ENCODE measurements at regions not wholly inside any gene's neighbourhood (a gene's known extent, or its start where the extent isn't known, plus 50 kb on each side); places are given as distances from the start of the nearest gene placed in this dataset.
"Not testable (repeated sequence)": the region's sequence is repeated elsewhere in the genome, so short reads cannot be mapped to it uniquely, and the experiment has no call there.

DNA sequence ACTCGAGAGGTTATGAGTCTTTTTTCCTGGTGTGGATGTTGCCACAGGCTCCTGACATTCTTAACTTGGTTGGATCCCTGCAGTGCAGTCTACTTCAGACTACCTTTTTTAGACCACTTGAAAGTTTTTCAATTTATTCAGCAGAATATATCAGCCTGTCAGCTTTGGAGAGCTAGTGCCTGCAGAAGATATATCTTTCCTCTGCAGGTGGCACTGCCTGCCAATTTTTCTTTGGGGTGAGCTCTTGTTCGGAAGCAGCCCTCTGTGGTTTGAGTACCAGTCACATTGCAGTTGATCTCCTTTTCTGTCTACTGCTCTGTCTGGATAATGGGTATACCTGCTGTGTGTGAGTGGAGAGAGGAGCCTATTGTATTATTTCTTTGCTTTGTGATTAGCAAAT, 730.4 kb downstream of the PRIM2 start:
- H3K36me3 ChIP-seq (replicated peaks); H3K4me3 ChIP-seq; H3K9me3 ChIP-seq; DNase-seq (ENCODE audit: low spot score in 2 of 2); H3K27me3 ChIP-seq (ENCODE audit: low read depth); in situ Hi-C loops (cut with MboI; ENCODE audit: low sequenced_read_pairs); H3K4me1 ChIP-seq: not testable (repeated sequence)

DNA sequence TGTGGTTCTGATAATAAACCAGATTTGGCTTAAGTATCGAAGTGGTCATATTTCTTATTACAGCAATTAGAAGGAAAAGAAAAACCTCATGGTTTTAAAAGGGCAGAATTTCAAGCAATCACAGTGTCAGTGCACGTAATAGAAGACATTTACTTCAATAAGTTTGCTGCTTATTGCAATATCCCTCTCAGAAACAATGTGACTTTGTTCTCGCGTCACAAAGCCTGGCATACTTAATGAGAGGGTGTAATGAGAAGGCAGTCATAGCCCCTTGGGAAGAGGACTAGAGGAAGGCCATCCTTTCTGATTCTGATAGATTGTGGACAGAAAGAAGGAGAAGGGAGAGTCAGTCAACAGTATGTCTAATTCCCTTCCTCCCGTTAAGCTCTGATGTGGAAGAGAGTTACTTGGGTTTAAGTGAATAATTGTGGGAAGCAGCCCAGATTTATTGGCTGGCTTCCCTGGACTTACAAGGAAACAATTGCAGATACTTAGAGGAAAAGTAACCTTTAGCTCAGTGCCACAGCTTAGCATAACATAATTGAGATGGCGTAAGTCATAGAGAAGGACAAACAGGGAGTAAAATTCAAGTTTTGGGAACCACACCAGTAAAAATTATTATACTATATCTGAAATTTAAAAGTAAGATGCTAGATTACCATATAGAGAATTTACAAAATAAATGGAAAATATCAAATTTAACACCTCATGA, 738.2 kb downstream of the PRIM2 start:
- H3K4me1 ChIP-seq; H3K4me3 ChIP-seq; DNase-seq (ENCODE audit: low spot score in 2 of 2); in situ Hi-C loops (cut with MboI; ENCODE audit: low sequenced_read_pairs); H3K9me3 ChIP-seq; H3K27me3 ChIP-seq (ENCODE audit: low read depth); H3K36me3 ChIP-seq (replicated peaks): not testable (repeated sequence)

DNA sequence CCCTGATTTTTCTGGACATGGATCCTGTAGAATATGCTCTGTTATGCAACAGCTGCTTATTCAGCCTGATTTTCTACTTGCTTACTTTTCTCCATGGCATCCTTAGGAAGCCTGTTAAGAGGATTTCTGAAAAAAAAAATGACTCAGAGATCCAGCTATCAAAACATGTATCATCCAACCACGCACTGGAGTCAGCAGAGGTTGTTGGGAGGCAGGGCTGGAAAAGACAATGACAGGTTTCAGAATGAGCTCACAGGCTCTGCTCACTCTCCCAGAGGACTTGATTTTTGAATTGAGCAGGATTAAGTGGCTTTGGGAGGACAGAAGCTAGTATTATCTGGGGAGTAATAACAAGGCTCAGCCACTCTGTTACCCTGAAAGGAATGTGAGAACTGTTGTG, 742.3 kb downstream of the PRIM2 start:
- H3K36me3 ChIP-seq (replicated peaks); in situ Hi-C loops (cut with MboI; ENCODE audit: low sequenced_read_pairs); H3K9me3 ChIP-seq; H3K4me1 ChIP-seq; DNase-seq (ENCODE audit: low spot score in 2 of 2); H3K4me3 ChIP-seq; H3K27me3 ChIP-seq (ENCODE audit: low read depth): not testable (repeated sequence)

DNA sequence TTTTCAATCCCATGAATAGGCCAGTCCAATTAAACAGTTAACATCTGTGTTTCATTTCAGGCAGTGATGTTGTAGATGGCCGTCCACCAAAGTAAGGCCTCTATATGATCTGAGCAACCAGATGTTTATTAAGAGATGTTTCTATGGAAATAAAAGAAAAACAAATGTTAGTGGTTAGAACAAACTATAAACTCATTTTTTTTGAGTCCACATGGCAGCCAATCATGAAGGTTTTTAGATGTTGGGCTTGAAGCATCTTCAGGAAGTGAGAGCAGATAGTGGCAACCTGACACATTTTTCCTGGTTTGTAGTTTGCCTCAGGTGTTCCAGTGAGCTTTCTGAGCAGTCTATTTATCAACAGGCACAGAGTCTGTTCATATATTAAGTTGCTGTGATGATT, 746.1 kb downstream of the PRIM2 start:
- H3K9me3 ChIP-seq; H3K36me3 ChIP-seq (replicated peaks); in situ Hi-C loops (cut with MboI; ENCODE audit: low sequenced_read_pairs); DNase-seq (ENCODE audit: low spot score in 2 of 2); H3K4me3 ChIP-seq; H3K27me3 ChIP-seq (ENCODE audit: low read depth); H3K4me1 ChIP-seq: not testable (repeated sequence)

DNA sequence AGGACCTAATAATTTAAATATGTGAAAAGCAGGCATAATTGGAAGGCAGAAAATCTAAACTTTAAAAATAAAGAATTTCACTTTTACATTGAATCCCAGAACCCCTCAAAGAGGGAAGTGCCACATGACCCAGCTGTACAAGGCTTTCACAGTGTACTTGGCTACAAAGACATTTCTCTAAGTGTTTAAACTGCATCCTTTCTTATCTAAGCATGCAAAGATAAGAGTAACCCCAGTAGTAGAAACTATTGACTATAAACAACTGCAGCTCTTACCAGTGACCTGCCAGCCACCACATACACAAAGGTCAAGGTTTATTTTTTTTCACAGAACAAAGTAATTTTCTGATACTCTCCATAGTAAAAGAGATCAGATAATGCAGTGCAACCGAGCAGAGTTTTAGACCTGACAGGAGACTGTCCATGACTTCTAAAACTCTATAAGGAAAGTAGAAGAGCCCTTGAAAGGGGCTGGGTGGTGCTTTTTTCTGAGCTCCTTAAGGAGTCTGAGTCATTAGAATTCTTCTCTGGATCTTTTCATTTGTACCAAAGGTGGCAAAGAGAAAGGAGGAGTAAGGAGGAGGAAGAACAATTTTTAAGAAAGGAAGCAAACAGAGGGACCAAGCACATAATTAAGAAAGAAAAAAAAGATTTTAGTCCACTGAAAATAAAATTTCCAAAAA, 750.6 kb downstream of the PRIM2 start:
- H3K4me1 ChIP-seq; H3K9me3 ChIP-seq; H3K4me3 ChIP-seq; in situ Hi-C loops (cut with MboI; ENCODE audit: low sequenced_read_pairs); DNase-seq (ENCODE audit: low spot score in 2 of 2); H3K27me3 ChIP-seq (ENCODE audit: low read depth); H3K36me3 ChIP-seq (replicated peaks): not testable (repeated sequence)

DNA sequence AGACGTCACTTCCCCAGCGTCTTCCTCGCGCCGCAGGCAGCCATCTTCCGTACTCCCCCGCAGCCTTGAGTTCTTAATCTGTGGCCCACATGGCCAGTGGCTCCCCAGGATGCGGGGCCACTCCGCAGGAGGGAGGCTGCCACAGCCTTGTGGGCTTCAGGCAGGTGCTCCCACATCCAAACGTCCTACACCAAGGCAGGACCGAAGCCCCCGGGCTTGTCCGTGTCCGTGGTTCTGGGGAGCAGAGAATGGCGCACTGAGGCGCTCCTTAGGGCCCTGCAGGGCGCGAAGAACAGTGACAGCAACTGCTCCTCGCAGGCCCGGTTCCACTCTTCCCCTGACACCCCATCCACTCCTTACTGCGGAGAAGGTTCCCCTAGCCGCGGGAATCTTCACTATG, 755.8 kb downstream of the PRIM2 start:
- Histone ChIP-seq H3K27me3 (ENCODE audit: low read depth) (no peaks in the 10 kb centered on the region), H3K4me1 (no peaks in the 10 kb centered on the region), H3K36me3 (replicated peaks) (no peaks in the 10 kb centered on the region), H3K9me3 (no peaks in the 10 kb centered on the region), H3K4me3 (no peak overlapping the region)
- DNase-seq (ENCODE audit: low spot score in 2 of 2): no peak
- in situ Hi-C loops (cut with MboI; ENCODE audit: low sequenced_read_pairs): no loop called here

DNA sequence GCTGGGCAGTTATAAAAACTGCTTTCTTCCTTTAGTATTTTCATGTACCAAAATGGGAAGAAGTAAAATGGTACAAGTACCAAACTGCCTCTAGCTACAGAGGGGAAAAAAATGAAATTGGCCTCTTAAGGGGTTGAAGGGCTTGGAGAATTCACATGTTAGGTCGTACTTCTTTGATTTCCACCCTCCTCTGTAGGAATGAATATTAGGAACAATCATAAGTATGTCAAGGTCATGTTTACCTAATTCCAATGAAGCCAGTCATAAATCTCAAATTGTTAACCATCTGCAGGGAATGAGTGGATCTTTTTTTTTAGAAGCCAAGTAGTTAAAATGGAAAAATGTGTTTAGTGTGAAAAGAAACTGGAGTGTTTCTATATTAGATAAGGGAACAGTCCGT, 772.6 kb downstream of the PRIM2 start:
- H3K27me3 ChIP-seq (ENCODE audit: low read depth); H3K4me3 ChIP-seq; DNase-seq (ENCODE audit: low spot score in 2 of 2); in situ Hi-C loops (cut with MboI; ENCODE audit: low sequenced_read_pairs); H3K4me1 ChIP-seq; H3K9me3 ChIP-seq; H3K36me3 ChIP-seq (replicated peaks): not testable (repeated sequence)

DNA sequence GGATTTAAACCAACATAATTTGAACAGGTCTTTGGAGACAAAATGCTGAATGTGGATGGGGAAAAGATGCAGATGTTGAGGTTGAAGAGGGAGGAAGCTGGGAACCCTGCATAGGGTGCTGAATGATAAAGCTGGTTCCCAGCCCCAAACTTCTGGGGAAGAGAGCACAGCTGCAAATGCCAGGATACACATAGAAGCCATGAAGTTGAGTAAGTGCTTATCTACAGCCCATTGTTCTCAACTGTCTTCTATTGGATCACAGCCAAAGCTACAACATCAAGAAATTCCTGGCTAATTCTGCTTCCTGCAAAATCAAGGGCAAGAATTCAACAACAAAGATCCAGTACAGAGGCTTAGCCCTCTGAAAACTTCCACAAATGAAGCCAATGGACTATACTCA, 779.8 kb downstream of the PRIM2 start:
- H3K36me3 ChIP-seq (replicated peaks); in situ Hi-C loops (cut with MboI; ENCODE audit: low sequenced_read_pairs); H3K27me3 ChIP-seq (ENCODE audit: low read depth); H3K4me3 ChIP-seq; H3K4me1 ChIP-seq; H3K9me3 ChIP-seq; DNase-seq (ENCODE audit: low spot score in 2 of 2): not testable (repeated sequence)

DNA sequence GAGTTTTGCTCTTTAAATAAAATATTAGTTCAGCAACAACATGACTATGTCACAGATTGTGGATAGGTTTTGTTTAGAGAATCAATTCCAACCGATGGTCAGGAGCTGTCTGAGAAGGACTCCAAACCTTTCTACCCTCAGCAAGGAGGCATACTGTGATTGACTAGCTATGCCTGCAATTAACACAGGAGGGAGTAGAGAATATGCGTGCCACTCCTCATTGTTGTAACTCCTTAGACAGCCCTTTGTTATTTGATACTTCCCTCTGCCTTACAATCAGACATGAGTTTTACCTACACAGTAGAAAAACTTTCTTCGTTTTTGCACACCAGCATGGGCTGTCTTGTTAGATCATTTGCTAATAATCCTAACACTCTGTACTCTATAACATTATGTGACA, 796.5 kb downstream of the PRIM2 start:
- H3K4me3 ChIP-seq: no peak overlapping the region
- no peaks in the 10 kb centered on the region for H3K4me1 ChIP-seq
- no peak for DNase-seq (ENCODE audit: low spot score in 2 of 2)
- no peaks in the 10 kb centered on the region for H3K9me3 ChIP-seq
- in situ Hi-C loops (cut with MboI; ENCODE audit: low sequenced_read_pairs): no loop called here
- H3K36me3 ChIP-seq (replicated peaks): no peaks in the 10 kb centered on the region
- H3K27me3 ChIP-seq (ENCODE audit: low read depth): no peaks in the 10 kb centered on the region

DNA sequence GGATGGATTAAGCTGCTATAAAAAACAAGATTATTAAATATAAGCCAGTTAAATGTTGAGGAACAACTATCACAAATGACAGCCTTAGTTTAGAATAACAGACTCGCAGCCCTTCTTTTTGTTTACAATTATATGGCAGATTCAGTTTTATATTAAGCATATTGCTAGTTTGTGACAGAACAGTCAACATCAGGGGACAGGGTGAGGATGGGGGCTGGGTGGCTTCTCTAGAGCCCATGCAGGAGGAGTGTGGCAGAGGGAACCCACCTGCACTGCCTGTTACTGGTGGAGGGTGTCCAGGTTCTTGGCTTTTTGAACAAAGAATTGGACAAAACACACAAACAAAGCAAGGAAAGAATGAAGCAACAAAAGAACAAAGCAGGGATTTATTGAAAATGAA, 799.7 kb downstream of the PRIM2 start:
- H3K9me3 ChIP-seq; H3K4me3 ChIP-seq; H3K4me1 ChIP-seq; H3K27me3 ChIP-seq (ENCODE audit: low read depth); H3K36me3 ChIP-seq (replicated peaks); in situ Hi-C loops (cut with MboI; ENCODE audit: low sequenced_read_pairs); DNase-seq (ENCODE audit: low spot score in 2 of 2): not testable (repeated sequence)

DNA sequence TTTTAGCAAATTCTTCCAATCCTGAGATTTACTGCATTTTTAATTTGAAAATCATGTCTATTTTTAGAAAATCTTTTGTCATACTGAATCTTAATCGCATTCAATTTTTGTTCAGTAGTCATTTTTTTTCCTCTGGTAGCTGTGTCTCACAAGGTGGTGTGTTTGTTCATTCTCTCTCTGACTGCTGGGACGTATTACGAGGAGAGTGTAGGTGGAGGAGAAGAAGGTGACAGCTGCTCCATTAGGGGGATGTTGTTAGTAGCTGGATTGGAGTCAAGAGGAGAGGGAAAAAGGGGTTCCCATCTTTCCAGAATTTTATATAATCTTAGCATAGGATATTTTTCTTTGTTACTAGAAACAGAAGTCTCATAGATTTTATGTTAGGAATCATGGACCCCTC, 804.2 kb downstream of the PRIM2 start:
- H3K27me3 ChIP-seq (ENCODE audit: low read depth); H3K4me3 ChIP-seq; in situ Hi-C loops (cut with MboI; ENCODE audit: low sequenced_read_pairs); H3K36me3 ChIP-seq (replicated peaks); DNase-seq (ENCODE audit: low spot score in 2 of 2); H3K9me3 ChIP-seq; H3K4me1 ChIP-seq: not testable (repeated sequence)

DNA sequence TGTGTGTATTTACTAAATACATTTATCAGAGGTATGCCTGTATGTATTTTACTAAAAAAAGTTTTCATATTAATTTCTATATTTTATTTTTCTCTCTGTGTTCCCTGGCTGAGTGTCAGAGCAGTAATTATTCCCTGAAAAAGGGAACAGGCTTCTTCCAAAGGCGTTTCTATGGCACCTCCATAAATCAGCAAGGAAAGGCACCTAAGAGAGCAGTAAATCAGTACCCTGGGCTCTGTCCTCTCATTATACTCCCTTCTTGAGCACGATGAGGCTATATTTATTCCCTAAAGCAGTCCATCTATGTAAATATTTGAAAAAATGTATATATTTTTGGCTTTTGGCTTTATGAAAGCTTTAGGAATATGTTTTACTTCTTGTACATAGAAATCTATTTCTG, 806.3 kb downstream of the PRIM2 start:
- H3K9me3 ChIP-seq; H3K4me1 ChIP-seq; H3K36me3 ChIP-seq (replicated peaks); H3K27me3 ChIP-seq (ENCODE audit: low read depth); H3K4me3 ChIP-seq; in situ Hi-C loops (cut with MboI; ENCODE audit: low sequenced_read_pairs); DNase-seq (ENCODE audit: low spot score in 2 of 2): not testable (repeated sequence)

DNA sequence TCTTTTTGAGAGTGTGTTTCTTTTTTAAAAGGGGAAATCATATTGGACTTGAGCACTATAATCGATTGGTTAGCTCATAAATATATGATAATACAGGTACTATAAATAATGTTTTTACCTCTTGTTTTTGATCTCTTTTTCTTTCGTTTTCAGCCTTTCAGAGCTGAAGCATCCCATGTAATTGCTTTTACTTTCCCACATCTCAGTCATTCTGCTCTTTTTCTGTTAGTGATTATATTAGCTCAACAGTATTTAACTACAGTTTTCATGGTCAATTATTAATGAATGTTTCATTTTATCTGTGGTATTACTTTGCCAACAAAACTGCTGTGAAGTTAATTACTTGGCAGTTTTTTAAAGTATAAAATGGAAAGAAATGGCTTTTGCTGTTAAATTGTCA, 811.1 kb downstream of the PRIM2 start:
- H3K36me3 ChIP-seq (replicated peaks); in situ Hi-C loops (cut with MboI; ENCODE audit: low sequenced_read_pairs); H3K4me3 ChIP-seq; DNase-seq (ENCODE audit: low spot score in 2 of 2); H3K9me3 ChIP-seq; H3K27me3 ChIP-seq (ENCODE audit: low read depth); H3K4me1 ChIP-seq: not testable (repeated sequence)

DNA sequence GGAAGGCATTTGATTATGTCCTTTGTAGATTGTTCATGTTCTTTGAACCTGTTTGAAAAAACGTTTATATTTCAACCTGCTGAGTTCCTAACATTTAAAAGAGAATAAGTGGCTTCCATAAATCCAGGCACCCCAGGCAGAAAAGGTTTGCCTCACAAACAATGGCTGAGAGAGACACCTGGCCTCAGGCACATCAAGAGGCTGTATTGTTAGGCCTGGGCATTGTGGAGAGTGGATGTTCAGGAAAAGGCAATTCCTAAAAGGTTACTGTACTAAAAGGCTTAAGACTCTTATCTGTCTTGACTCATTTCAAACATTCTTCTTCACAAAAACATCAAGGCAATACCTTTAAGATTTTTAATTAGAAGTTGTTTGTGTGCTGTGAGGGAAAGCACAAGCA, 811.7 kb downstream of the PRIM2 start:
- in situ Hi-C loops (cut with MboI; ENCODE audit: low sequenced_read_pairs): not testable (repeated sequence)

DNA sequence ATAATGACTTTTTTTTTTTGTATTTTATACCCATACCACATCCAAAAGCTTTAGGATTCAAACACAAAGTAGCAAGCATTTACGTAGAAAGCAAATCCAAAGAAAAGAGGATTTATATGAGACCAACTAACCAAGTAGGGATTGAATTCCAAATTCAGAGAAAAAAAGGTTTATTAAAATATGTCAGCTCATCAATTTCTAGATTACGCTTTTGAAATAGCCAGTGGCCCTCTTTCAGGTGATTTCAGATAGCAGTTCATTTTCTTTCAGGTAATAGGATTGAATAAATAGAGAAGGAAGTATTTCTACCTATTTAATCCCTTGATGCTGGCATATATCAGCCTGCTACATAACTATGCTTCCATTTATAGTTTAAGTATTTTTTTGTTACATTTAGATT, 822.3 kb downstream of the PRIM2 start:
- H3K27me3 ChIP-seq (ENCODE audit: low read depth); H3K36me3 ChIP-seq (replicated peaks); in situ Hi-C loops (cut with MboI; ENCODE audit: low sequenced_read_pairs); DNase-seq (ENCODE audit: low spot score in 2 of 2); H3K4me1 ChIP-seq; H3K9me3 ChIP-seq; H3K4me3 ChIP-seq: not testable (repeated sequence)

More for the DNA sequence above, 811.7 kb downstream of the PRIM2 start:
- not testable (repeated sequence) for H3K4me3 ChIP-seq; DNase-seq (ENCODE audit: low spot score in 2 of 2); H3K4me1 ChIP-seq; H3K9me3 ChIP-seq; H3K27me3 ChIP-seq (ENCODE audit: low read depth); H3K36me3 ChIP-seq (replicated peaks)
